Loucy (cell line): ENCODE measurements at regions not wholly inside any gene's neighbourhood (a gene's known extent, or its start where the extent isn't known, plus 50 kb on each side); places are given as distances from the start of the nearest gene placed in this dataset.

Experiments used
- CTCF ChIP-seq: fragments of 200-600 bp; sonication (generic); conservative IDR thresholded peaks from 2 replicates; pipeline ENCODE4 v1.5.1; 2014; ENCODE audit warnings: mild to moderate bottlenecking, antibody characterized with exemption, low read length
- EZH2phosphoT487 ChIP-seq: fragments of 200-600 bp; IDR thresholded peaks from 2 replicates; pipeline ENCODE4 v1.6.1; 2018; ENCODE audit warnings: antibody characterized with exemption, mild to moderate bottlenecking, moderate library complexity, borderline replicate concordance

- TF ChIP-seq CTCF = no peak
- TF ChIP-seq EZH2phosphoT487 = no peak
Measured at GRCh38 chr2:226158229-226158628, 641.4 kb downstream of the IRS1 start.
